ENCODE measurements at regions not wholly inside any gene's neighbourhood (a gene's known extent, or its start where the extent isn't known, plus 50 kb on each side); places are given as distances from the start of the nearest gene placed in this dataset.

- TF ChIP-seq CEBPB (IDR thresholded peaks at IDR 0.05; ENCODE audit: borderline replicate concordance in 1 of 2, low read depth in 2 of 2, low read length in 2 of 2) (no peak), ESRRA (IDR thresholded peaks at IDR 0.05; ENCODE audit: low read length) (no peak), CREM (IDR thresholded peaks at IDR 0.05; ENCODE audit: low read depth) (no peak), TARDBP (IDR thresholded peaks at IDR 0.05; ENCODE audit: borderline replicate concordance) (no peak), EZH2 (IDR thresholded peaks at IDR 0.05; ENCODE audit: borderline replicate concordance, control insufficient read depth, low read depth, low read length) (no peak), NR2C1 (IDR thresholded peaks at IDR 0.05) (no peak), CHD4 (IDR thresholded peaks at IDR 0.05) (no peak), ATF3 (IDR thresholded peaks at IDR 0.05; ENCODE audit: borderline replicate concordance, extremely low read depth, low read depth, low read length) (no peak), USF1 (IDR thresholded peaks at IDR 0.05; ENCODE audit: borderline replicate concordance, extremely low read length, insufficient read depth, low read depth, low read length) (no peak)
- TF ChIP-seq, protein P1, sequence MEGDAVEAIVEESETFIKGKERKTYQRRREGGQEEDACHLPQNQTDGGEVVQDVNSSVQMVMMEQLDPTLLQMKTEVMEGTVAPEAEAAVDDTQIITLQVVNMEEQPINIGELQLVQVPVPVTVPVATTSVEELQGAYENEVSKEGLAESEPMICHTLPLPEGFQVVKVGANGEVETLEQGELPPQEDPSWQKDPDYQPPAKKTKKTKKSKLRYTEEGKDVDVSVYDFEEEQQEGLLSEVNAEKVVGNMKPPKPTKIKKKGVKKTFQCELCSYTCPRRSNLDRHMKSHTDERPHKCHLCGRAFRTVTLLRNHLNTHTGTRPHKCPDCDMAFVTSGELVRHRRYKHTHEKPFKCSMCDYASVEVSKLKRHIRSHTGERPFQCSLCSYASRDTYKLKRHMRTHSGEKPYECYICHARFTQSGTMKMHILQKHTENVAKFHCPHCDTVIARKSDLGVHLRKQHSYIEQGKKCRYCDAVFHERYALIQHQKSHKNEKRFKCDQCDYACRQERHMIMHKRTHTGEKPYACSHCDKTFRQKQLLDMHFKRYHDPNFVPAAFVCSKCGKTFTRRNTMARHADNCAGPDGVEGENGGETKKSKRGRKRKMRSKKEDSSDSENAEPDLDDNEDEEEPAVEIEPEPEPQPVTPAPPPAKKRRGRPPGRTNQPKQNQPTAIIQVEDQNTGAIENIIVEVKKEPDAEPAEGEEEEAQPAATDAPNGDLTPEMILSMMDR (IDR thresholded peaks at IDR 0.05 in 2 of 3, conservative IDR thresholded peaks at IDR 0.05 in 1 of 3; ENCODE audit: control insufficient read depth in 2 of 3, extremely low read depth in 1 of 3, insufficient read depth in 1 of 3, low read depth in 3 of 3, low read length in 3 of 3): no peak
- TF ChIP-seq, protein P2, sequence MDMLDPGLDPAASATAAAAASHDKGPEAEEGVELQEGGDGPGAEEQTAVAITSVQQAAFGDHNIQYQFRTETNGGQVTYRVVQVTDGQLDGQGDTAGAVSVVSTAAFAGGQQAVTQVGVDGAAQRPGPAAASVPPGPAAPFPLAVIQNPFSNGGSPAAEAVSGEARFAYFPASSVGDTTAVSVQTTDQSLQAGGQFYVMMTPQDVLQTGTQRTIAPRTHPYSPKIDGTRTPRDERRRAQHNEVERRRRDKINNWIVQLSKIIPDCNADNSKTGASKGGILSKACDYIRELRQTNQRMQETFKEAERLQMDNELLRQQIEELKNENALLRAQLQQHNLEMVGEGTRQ (IDR thresholded peaks at IDR 0.05; ENCODE audit: borderline replicate concordance, low read depth, low read length): no peak
Observed at GRCh38 chr12:92549516-92549915, 153.3 kb upstream of the PLEKHG7 start.

Data from GM12878 (cell line).